H9 (cell line): ENCODE measurements at regions not wholly inside any gene's neighbourhood (a gene's known extent, or its start where the extent isn't known, plus 50 kb on each side); places are given as distances from the start of the nearest gene placed in this dataset.

Source experiments
- DNase-seq: peaks from one replicate; pipeline ENCODE4 v3.0.0-alpha.2; 2017
- H2AFZ ChIP-seq: one replicate; pipeline ENCODE4 v1.6.1; 2013; ENCODE audit warnings: mild to moderate bottlenecking, low read length, control low read depth, moderate library complexity
- H2AK5ac ChIP-seq: 2 replicates; pipeline ENCODE4 v1.6.1; 2013; ENCODE audit warnings: low read length, control low read depth, mixed read lengths; ENCODE audit not compliant: insufficient read length
- H2BK120ac ChIP-seq: one replicate; pipeline ENCODE4 v1.6.1; 2013; ENCODE audit warnings: low read depth, mild to moderate bottlenecking, low read length, control low read depth, inconsistent platforms; ENCODE audit not compliant: poor library complexity, severe bottlenecking
- H2BK12ac ChIP-seq: 2 replicates; pipeline ENCODE4 v1.6.1; 2013; ENCODE audit warnings: low read length, control low read depth, mixed read lengths, low read depth; ENCODE audit not compliant: insufficient read length
- H2BK15ac ChIP-seq: 2 replicates; pipeline ENCODE4 v1.6.1; 2013; ENCODE audit warnings: low read depth, low read length, control low read depth
- H2BK20ac ChIP-seq: one replicate; pipeline ENCODE4 v1.6.1; 2013; ENCODE audit warnings: low read depth, mild to moderate bottlenecking, low read length, control low read depth, inconsistent platforms; ENCODE audit not compliant: poor library complexity, severe bottlenecking
- H2BK5ac ChIP-seq: 2 replicates; pipeline ENCODE4 v1.6.1; 2013; ENCODE audit warnings: low read length, control low read depth, mixed read lengths; ENCODE audit not compliant: insufficient read length
- H3K14ac ChIP-seq: 2 replicates; pipeline ENCODE4 v1.6.1; 2013; ENCODE audit warnings: low read length, control low read depth; ENCODE audit not compliant: insufficient read depth
- H3K18ac ChIP-seq: 2 replicates; pipeline ENCODE4 v1.6.1; 2013; ENCODE audit warnings: low read depth, mild to moderate bottlenecking, mixed read lengths, low read length, control low read depth; ENCODE audit not compliant: insufficient read length
- H3K23ac ChIP-seq: 2 replicates; pipeline ENCODE4 v1.6.1; 2013; ENCODE audit warnings: low read length, control low read depth, mixed read lengths, low read depth; ENCODE audit not compliant: insufficient read length
- H3K23me2 ChIP-seq: 2 replicates; pipeline ENCODE4 v1.6.1; 2013; ENCODE audit warnings: low read depth, mild to moderate bottlenecking, mixed read lengths, low read length, control low read depth; ENCODE audit not compliant: insufficient read length, poor library complexity, severe bottlenecking
- H3K27ac ChIP-seq: 2 replicates; pipeline ENCODE4 v1.5.1; 2013; ENCODE audit warnings: low read length, control low read depth, mixed read lengths, low read depth; ENCODE audit not compliant: insufficient read length
- H3K27me3 ChIP-seq: 2 replicates; pipeline ENCODE4 v1.6.1; 2013; ENCODE audit warnings: low read length, control low read depth, inconsistent platforms; ENCODE audit not compliant: insufficient read depth
- H3K4ac ChIP-seq: 2 replicates; pipeline ENCODE4 v1.6.1; 2013; ENCODE audit warnings: low read depth, mild to moderate bottlenecking, control low read depth, inconsistent platforms, low read length, moderate library complexity
- H3K4me1 ChIP-seq: 2 replicates; pipeline ENCODE4 v1.6.1; 2013; ENCODE audit warnings: low read length, control low read depth, inconsistent platforms; ENCODE audit not compliant: insufficient read depth
- H3K4me2 ChIP-seq: 2 replicates; pipeline ENCODE4 v1.6.1; 2013; ENCODE audit warnings: low read length, control low read depth, mixed read lengths; ENCODE audit not compliant: insufficient read length, insufficient read depth
- H3K56ac ChIP-seq: 2 replicates; pipeline ENCODE4 v1.6.1; 2013; ENCODE audit warnings: low read depth, mild to moderate bottlenecking, mixed read lengths, low read length, control low read depth; ENCODE audit not compliant: insufficient read length
- H3K79me1 ChIP-seq: 2 replicates; pipeline ENCODE4 v1.6.1; 2013; ENCODE audit warnings: low read depth, mild to moderate bottlenecking, moderate library complexity, low read length, control low read depth, inconsistent platforms; ENCODE audit not compliant: insufficient read depth, poor library complexity, severe bottlenecking
- H3K79me2 ChIP-seq: 2 replicates; pipeline ENCODE4 v1.6.1; 2013; ENCODE audit warnings: low read length, control low read depth, inconsistent platforms; ENCODE audit not compliant: insufficient read depth
- H3K9ac ChIP-seq: 2 replicates; pipeline ENCODE4 v1.6.1; 2013; ENCODE audit warnings: low read length, control low read depth, mixed read lengths; ENCODE audit not compliant: insufficient read length; ENCODE audit errors: extremely low read depth
- H3K9me3 ChIP-seq: one replicate; pipeline ENCODE4 v1.6.1; 2013; ENCODE audit warnings: low read depth, low read length, inconsistent platforms; ENCODE audit not compliant: control insufficient read depth
- H3T11ph ChIP-seq: one replicate; pipeline ENCODE4 v1.6.1; 2013; ENCODE audit warnings: mild to moderate bottlenecking, low read length, control low read depth, inconsistent platforms
- H4K20me1 ChIP-seq: one replicate; pipeline ENCODE4 v1.6.1; 2013; ENCODE audit not compliant: control insufficient read depth, insufficient read length, insufficient read depth
- H4K5ac ChIP-seq: 2 replicates; pipeline ENCODE4 v1.6.1; 2013; ENCODE audit warnings: low read depth, mild to moderate bottlenecking, mixed read lengths, low read length, control low read depth; ENCODE audit not compliant: insufficient read length
- H4K8ac ChIP-seq: replicated peaks from 2 replicates; pipeline ENCODE4 v1.6.1; 2013; ENCODE audit warnings: low read length, control low read depth, mixed read lengths, low read depth; ENCODE audit not compliant: insufficient read length
- H4K91ac ChIP-seq: 2 replicates; pipeline ENCODE4 v1.6.1; 2013; ENCODE audit warnings: low read depth, mild to moderate bottlenecking, moderate library complexity, mixed read lengths, low read length, control low read depth; ENCODE audit not compliant: insufficient read length
- H3K27ac Mint-ChIP-seq, 3 experiments: 2 replicates in 2 of 3; 3 replicates in 1 of 3; pipeline ENCODE4 v1.8.0; 2020 to 2021; ENCODE audit warnings: mixed read lengths in 3 of 3, mild to moderate bottlenecking in 1 of 3, moderate library complexity in 1 of 3
- H3K27me3 Mint-ChIP-seq: 2 replicates; pipeline ENCODE4 v1.8.0; 2021; ENCODE audit warnings: low read depth, mild to moderate bottlenecking, moderate library complexity, mixed read lengths
- H3K36me3 Mint-ChIP-seq, 3 experiments: 2 replicates in 2 of 3; 3 replicates in 1 of 3; pipeline ENCODE4 v1.8.0; 2020 to 2021; ENCODE audit warnings: low read depth in 3 of 3, mixed read lengths in 3 of 3; ENCODE audit not compliant: insufficient read depth in 1 of 3
- H3K4me1 Mint-ChIP-seq, 2 experiments: 2 replicates each; pipeline ENCODE4 v1.8.0; 2020; ENCODE audit warnings: mixed read lengths in 2 of 2
- H3K4me3 Mint-ChIP-seq, 2 experiments: 2 replicates in 1 of 2; 3 replicates in 1 of 2; pipeline ENCODE4 v1.8.0; 2020 to 2021; ENCODE audit warnings: mild to moderate bottlenecking in 2 of 2, mixed read lengths in 2 of 2, moderate library complexity in 1 of 2
- H3K9me3 Mint-ChIP-seq, 2 experiments: 2 replicates in 1 of 2; 3 replicates in 1 of 2; pipeline ENCODE4 v1.8.0; 2020; ENCODE audit warnings: mild to moderate bottlenecking in 2 of 2, mixed read lengths in 2 of 2, moderate library complexity in 1 of 2
- TF ChIP-seq, protein P1 (sequence below): fragments of 200-600 bp; sonication (generic); conservative IDR thresholded peaks from 3 replicates; pipeline ENCODE4 v1.8.0; 2021; ENCODE audit warnings: antibody characterized with exemption, mild to moderate bottlenecking

DNA sequence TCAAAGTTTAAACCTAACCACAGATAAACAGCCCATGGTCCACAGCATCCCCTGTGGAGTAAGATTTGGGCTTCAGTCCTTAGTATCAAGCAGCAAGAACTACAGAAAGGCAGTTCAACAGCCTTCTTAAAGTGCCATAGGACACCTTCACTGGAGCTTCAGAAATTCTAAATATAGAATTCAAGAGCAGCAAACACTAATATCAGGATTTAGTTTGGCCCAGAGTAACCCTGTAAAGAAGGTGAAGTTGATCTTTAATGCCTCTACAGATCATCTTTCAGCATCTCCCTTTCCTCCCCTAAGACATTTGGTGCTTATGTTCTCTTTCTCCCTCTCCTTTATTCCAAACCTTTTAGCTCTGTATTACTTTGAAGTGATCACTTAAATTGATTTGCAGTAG is 59.5 kb upstream of the ARHGAP5 start:
- no peaks in the 10 kb centered on the region for H3K27me3 ChIP-seq
- H4K91ac ChIP-seq: no peak overlapping the region
- no peak overlapping the region for H3T11ph ChIP-seq
- H2BK5ac ChIP-seq: no peak overlapping the region
- no peak overlapping the region for H4K5ac ChIP-seq
- H3K9me3 ChIP-seq: no peaks in the 10 kb centered on the region
- no peaks in the 10 kb centered on the region for H3K79me2 ChIP-seq
- Mint-ChIP-seq H3K36me3 (peaks cover 0 to 11% (median 5%) of the 10 kb centered on the region in 3 experiments; a peak in 5 of 7 replicates), H3K27me3 (no peaks in the 10 kb centered on the region; the same call in 1 of the 2 replicates), H3K27ac (no peak overlapping the region), H3K9me3 (peaks cover 2 to 5% of the 10 kb centered on the region in 2 experiments; a peak in 2 of 5 replicates), H3K4me1 (peaks cover 11 to 12% of the 10 kb centered on the region in 2 experiments), H3K4me3 (no peak overlapping the region)
- no peak overlapping the region for H2BK15ac ChIP-seq
- no peak for DNase-seq
- H3K23ac ChIP-seq: no peak overlapping the region
- H4K20me1 ChIP-seq: no peaks in the 10 kb centered on the region
- H2BK120ac ChIP-seq: no peak overlapping the region
- H2BK20ac ChIP-seq: no peak overlapping the region
- no peak overlapping the region for H2AK5ac ChIP-seq
- no peak overlapping the region for H3K18ac ChIP-seq
- no peak overlapping the region for H3K56ac ChIP-seq
- no peaks in the 10 kb centered on the region for H3K4me1 ChIP-seq
- TF ChIP-seq, protein P1, sequence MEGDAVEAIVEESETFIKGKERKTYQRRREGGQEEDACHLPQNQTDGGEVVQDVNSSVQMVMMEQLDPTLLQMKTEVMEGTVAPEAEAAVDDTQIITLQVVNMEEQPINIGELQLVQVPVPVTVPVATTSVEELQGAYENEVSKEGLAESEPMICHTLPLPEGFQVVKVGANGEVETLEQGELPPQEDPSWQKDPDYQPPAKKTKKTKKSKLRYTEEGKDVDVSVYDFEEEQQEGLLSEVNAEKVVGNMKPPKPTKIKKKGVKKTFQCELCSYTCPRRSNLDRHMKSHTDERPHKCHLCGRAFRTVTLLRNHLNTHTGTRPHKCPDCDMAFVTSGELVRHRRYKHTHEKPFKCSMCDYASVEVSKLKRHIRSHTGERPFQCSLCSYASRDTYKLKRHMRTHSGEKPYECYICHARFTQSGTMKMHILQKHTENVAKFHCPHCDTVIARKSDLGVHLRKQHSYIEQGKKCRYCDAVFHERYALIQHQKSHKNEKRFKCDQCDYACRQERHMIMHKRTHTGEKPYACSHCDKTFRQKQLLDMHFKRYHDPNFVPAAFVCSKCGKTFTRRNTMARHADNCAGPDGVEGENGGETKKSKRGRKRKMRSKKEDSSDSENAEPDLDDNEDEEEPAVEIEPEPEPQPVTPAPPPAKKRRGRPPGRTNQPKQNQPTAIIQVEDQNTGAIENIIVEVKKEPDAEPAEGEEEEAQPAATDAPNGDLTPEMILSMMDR: no peak
- no peak overlapping the region for H3K4me2 ChIP-seq
- no peak overlapping the region for H3K4ac ChIP-seq
- no peak overlapping the region for H2AFZ ChIP-seq
- no peak overlapping the region for H3K9ac ChIP-seq
- H3K27ac ChIP-seq: no peak overlapping the region
- no peak overlapping the region for H2BK12ac ChIP-seq
- no peaks in the 10 kb centered on the region for H3K23me2 ChIP-seq
- no peak overlapping the region for H3K14ac ChIP-seq
- no peak overlapping the region for H4K8ac ChIP-seq
- H3K79me1 ChIP-seq: no peaks in the 10 kb centered on the region
